Endothelial cell of umbilical vein (primary cell): ENCODE measurements at regions not wholly inside any gene's neighbourhood (a gene's known extent, or its start where the extent isn't known, plus 50 kb on each side); places are given as distances from the start of the nearest gene placed in this dataset.

Experiments used
- EZH2 ChIP-seq: IDR thresholded peaks from 2 replicates; pipeline ENCODE4 v1.6.1; 2012; ENCODE audit warnings: borderline replicate concordance, low read depth, mild to moderate bottlenecking, moderate library complexity, low read length, inconsistent platforms; ENCODE audit not compliant: severe bottlenecking
- TF ChIP-seq, protein P1 (sequence below), 2 donors: IDR thresholded peaks; 1 replicate in 1 of 2; 2 replicates in 1 of 2; pipeline ENCODE4 v1.5.1; 2011; ENCODE audit warnings: low read length in 2 of 2, mild to moderate bottlenecking in 2 of 2, moderate library complexity in 2 of 2, control low read depth in 1 of 2, inconsistent platforms in 1 of 2, low read depth in 1 of 2; ENCODE audit not compliant: insufficient read depth in 1 of 2; ENCODE audit errors: extremely low read depth in 1 of 2

DNA sequence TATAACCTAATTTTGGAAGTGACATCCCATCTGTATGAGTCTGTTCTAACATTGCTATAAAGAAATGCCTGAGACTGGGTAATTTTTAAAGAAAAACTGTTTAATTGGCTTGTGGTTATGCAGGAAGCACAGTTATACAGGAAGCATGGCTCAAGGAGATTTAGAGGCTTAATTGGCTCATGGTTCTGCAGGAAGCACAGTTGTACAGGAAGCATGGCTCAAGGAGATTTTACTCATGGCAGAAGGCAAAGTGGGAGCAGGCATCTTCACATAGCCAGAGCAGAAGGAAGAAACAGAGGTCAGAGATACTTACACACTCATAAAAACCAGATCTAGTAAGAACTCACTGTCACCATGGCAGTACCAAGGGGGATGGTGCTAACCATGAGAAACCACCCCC, 193.1 kb upstream of the ADAMTS9 start:
- TF ChIP-seq, protein P1, sequence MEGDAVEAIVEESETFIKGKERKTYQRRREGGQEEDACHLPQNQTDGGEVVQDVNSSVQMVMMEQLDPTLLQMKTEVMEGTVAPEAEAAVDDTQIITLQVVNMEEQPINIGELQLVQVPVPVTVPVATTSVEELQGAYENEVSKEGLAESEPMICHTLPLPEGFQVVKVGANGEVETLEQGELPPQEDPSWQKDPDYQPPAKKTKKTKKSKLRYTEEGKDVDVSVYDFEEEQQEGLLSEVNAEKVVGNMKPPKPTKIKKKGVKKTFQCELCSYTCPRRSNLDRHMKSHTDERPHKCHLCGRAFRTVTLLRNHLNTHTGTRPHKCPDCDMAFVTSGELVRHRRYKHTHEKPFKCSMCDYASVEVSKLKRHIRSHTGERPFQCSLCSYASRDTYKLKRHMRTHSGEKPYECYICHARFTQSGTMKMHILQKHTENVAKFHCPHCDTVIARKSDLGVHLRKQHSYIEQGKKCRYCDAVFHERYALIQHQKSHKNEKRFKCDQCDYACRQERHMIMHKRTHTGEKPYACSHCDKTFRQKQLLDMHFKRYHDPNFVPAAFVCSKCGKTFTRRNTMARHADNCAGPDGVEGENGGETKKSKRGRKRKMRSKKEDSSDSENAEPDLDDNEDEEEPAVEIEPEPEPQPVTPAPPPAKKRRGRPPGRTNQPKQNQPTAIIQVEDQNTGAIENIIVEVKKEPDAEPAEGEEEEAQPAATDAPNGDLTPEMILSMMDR (IDR thresholded peaks at IDR 0.05; ENCODE audit: extremely low read depth in 1 of 2, insufficient read depth in 1 of 2, low read depth in 1 of 2, low read length in 2 of 2): no peak
- no peak for TF ChIP-seq EZH2
